DND-41 (cell line): ENCODE measurements at regions not wholly inside any gene's neighbourhood (a gene's known extent, or its start where the extent isn't known, plus 50 kb on each side); places are given as distances from the start of the nearest gene placed in this dataset.

Source experiments
- ATAC-seq: fragments of 200-7000 bp; cut with Tn5 transposase; 3 replicates; pipeline ENCODE4 v1.9.1; 2021; ENCODE audit warnings: low read depth; ENCODE audit not compliant: insufficient read depth
- DNase-seq: peaks from one replicate; pipeline ENCODE4 v3.0.0-alpha.2; 2020
- H2AFZ ChIP-seq: 2 replicates; pipeline ENCODE4 v1.6.0; 2012; ENCODE audit warnings: low read depth, low read length
- H3K27ac ChIP-seq: 2 replicates; pipeline ENCODE4 v1.5.1; 2012; ENCODE audit warnings: low read length, inconsistent platforms
- H3K27me3 ChIP-seq: fragments of 200-600 bp; sonication (generic); 2 replicates; pipeline ENCODE4 v1.6.0; 2012; ENCODE audit warnings: low read length, mild to moderate bottlenecking, inconsistent platforms; ENCODE audit not compliant: insufficient read depth, poor library complexity
- H3K36me3 ChIP-seq: 2 replicates; pipeline ENCODE4 v1.5.1; 2012; ENCODE audit warnings: low read length, inconsistent platforms; ENCODE audit not compliant: insufficient read depth
- H3K4me1 ChIP-seq: 2 replicates; pipeline ENCODE4 v1.5.1; 2012; ENCODE audit warnings: mild to moderate bottlenecking, low read length; ENCODE audit not compliant: insufficient read depth
- H3K4me2 ChIP-seq: 2 replicates; pipeline ENCODE4 v1.6.0; 2012; ENCODE audit warnings: mild to moderate bottlenecking, moderate library complexity, low read length, inconsistent platforms; ENCODE audit not compliant: insufficient read depth
- H3K4me3 ChIP-seq, 2 experiments: fragments of 200-600 bp in 1 of 2; shearing (Covaris generic) in 1 of 2; 2 replicates each; pipeline ENCODE4 v1.5.1; 2012 to 2016; ENCODE audit warnings: inconsistent platforms in 2 of 2, low read length in 2 of 2, mild to moderate bottlenecking in 2 of 2, low read depth in 1 of 2, moderate library complexity in 1 of 2
- H3K79me2 ChIP-seq: 2 replicates; pipeline ENCODE4 v1.6.0; 2012; ENCODE audit warnings: low read length, inconsistent platforms; ENCODE audit not compliant: insufficient read depth
- H3K9ac ChIP-seq: 2 replicates; pipeline ENCODE4 v1.6.0; 2012; ENCODE audit warnings: low read depth, mild to moderate bottlenecking, inconsistent platforms, low read length, moderate library complexity
- H3K9me3 ChIP-seq: 2 replicates; pipeline ENCODE4 v1.5.1; 2012; ENCODE audit warnings: low read length, moderate library complexity, mild to moderate bottlenecking, inconsistent platforms; ENCODE audit not compliant: insufficient read depth, severe bottlenecking
- H4K20me1 ChIP-seq: 2 replicates; pipeline ENCODE4 v1.6.0; 2012; ENCODE audit warnings: low read length; ENCODE audit not compliant: insufficient read depth
- EZH2 ChIP-seq: IDR thresholded peaks from 3 replicates; pipeline ENCODE4 v1.6.1; 2012; ENCODE audit warnings: borderline replicate concordance, low read depth, mild to moderate bottlenecking, moderate library complexity, low read length, inconsistent platforms; ENCODE audit not compliant: severe bottlenecking
- TF ChIP-seq, protein P1 (sequence below): IDR thresholded peaks from 2 replicates; pipeline ENCODE4 v1.5.1; 2012; ENCODE audit warnings: borderline replicate concordance, low read length, moderate library complexity, mild to moderate bottlenecking; ENCODE audit not compliant: poor library complexity, severe bottlenecking; ENCODE audit errors: extremely low read depth

DNA sequence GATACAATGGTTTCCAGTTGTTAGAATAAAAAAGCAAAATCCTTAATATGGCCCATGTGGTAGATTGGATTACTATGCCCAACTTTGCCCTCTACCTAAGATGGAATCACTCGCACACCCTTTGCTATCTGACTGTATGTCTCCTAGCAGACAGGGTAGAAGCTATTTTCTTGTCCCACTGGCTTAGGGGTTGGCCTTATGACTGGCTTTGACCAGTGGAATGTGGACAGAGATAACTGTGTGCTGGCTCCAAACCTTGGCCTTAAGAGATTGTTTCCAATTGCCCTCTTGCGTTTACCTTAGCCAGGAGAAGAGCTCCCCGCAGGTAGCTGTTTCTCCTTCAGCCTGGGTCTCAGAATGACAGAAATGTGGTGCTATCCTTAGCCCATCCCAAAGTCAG, 355.9 kb downstream of the BCOR start:
- Histone ChIP-seq H3K9ac (no peak overlapping the region), H3K4me1 (no peaks in the 10 kb centered on the region), H3K4me3 (no peak overlapping the region), H3K4me2 (no peak overlapping the region), H3K36me3 (no peaks in the 10 kb centered on the region), H3K27ac (no peak overlapping the region), H3K79me2 (no peaks in the 10 kb centered on the region), H2AFZ (no peak overlapping the region), H4K20me1 (no peaks in the 10 kb centered on the region), H3K9me3 (no peaks in the 10 kb centered on the region), H3K27me3 (no peaks in the 10 kb centered on the region)
- ATAC-seq (no peak), DNase-seq (no peak)
- TF ChIP-seq, protein P1, sequence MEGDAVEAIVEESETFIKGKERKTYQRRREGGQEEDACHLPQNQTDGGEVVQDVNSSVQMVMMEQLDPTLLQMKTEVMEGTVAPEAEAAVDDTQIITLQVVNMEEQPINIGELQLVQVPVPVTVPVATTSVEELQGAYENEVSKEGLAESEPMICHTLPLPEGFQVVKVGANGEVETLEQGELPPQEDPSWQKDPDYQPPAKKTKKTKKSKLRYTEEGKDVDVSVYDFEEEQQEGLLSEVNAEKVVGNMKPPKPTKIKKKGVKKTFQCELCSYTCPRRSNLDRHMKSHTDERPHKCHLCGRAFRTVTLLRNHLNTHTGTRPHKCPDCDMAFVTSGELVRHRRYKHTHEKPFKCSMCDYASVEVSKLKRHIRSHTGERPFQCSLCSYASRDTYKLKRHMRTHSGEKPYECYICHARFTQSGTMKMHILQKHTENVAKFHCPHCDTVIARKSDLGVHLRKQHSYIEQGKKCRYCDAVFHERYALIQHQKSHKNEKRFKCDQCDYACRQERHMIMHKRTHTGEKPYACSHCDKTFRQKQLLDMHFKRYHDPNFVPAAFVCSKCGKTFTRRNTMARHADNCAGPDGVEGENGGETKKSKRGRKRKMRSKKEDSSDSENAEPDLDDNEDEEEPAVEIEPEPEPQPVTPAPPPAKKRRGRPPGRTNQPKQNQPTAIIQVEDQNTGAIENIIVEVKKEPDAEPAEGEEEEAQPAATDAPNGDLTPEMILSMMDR, result no peak
- TF ChIP-seq EZH2, result no peak

DNA sequence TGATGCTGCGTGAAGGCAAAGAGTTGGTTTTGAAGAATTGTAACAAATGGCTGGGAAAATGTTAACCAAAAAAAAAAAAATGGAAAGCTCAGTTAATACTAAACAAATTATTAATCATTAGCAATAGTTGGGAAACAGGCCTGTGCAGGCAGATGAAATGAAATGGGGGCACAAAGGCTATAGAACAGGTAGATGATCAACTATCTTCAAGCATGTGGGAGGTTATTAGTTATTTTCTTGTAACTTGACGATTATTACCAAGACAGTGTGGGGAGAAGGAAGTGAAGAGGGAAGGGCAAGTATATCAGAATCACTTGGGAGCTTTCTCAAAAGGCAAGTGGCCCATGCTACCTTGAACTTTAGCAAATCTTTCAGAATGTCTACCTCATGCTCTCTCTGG, 351.9 kb downstream of the BCOR start:
- Histone ChIP-seq H3K27ac (no peak overlapping the region), H3K79me2 (no peaks in the 10 kb centered on the region), H3K9ac (no peak overlapping the region), H3K36me3 (no peaks in the 10 kb centered on the region), H3K4me3 (no peak overlapping the region), H2AFZ (no peak overlapping the region), H3K27me3 (no peaks in the 10 kb centered on the region), H3K4me1 (0 out of 2 replicates have a peak, but pooled peaks cover 3% of the 10 kb centered on the region), H3K4me2 (no peak overlapping the region), H4K20me1 (no peaks in the 10 kb centered on the region), H3K9me3 (no peaks in the 10 kb centered on the region)
- TF ChIP-seq, protein P1, result no peak
- TF ChIP-seq EZH2, result no peak
- no peak for ATAC-seq
- no peak for DNase-seq

DNA sequence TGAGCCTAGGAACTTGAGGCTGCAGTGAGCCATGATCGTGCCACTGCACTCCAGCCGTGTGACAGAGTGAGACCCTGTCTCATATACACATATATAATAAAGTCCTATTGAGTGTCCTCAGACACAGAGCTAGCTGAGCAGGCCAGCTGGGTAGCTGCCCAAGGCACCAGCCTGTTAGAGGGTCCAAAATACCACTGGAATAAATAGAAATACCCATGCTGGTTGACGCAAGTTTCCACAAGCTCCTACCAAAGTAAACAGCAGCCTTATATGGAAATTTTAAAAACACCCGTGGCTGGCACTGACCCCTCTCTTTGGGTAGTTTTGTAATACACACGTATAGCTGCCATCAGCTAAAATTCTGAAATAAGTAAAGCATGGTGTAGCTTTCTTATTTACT, 348.6 kb downstream of the BCOR start:
- Histone ChIP-seq H3K79me2 (no peaks in the 10 kb centered on the region), H3K9me3 (no peaks in the 10 kb centered on the region), H3K36me3 (no peaks in the 10 kb centered on the region), H4K20me1 (no peaks in the 10 kb centered on the region), H3K4me3 (no peak overlapping the region), H3K9ac (no peak overlapping the region), H3K27ac (no peak overlapping the region), H2AFZ (no peak overlapping the region), H3K4me2 (no peak overlapping the region), H3K27me3 (no peaks in the 10 kb centered on the region), H3K4me1 (0 out of 2 replicates have a peak, but pooled peaks cover 3% of the 10 kb centered on the region)
- TF ChIP-seq, protein P1, result no peak
- no peak for TF ChIP-seq EZH2
- DNase-seq (no peak), ATAC-seq (no peak)

DNA sequence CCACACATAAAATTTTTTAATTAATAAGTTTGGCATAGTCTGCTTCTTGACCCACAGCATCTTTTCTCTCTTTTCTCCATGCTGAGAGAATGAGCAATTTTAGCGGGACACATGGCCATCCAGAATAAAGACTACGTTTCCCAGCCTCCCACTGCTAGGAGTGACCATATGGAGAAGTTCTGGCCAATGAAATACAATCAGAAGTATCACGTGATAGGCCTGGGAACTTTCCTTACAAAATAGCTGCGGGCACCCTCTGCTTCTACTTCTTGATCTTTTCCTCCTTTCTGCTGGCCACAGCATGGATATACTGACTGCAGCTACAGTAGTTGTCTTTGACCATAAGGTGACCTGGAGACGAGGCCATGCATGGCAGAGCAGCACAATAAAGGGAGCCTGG, 348.0 kb downstream of the BCOR start:
- H3K27ac ChIP-seq, result no peak overlapping the region
- no peak for TF ChIP-seq EZH2
- TF ChIP-seq, protein P1, result no peak
- H3K27me3 ChIP-seq, result no peaks in the 10 kb centered on the region
- H3K4me3 ChIP-seq, result no peak overlapping the region
- no peak overlapping the region for H3K4me2 ChIP-seq
- no peak overlapping the region for H2AFZ ChIP-seq
- no peaks in the 10 kb centered on the region for H3K36me3 ChIP-seq
- DNase-seq (no peak), ATAC-seq (no peak)
- 0 out of 2 replicates have a peak, but pooled peaks cover 3% of the 10 kb centered on the region for H3K4me1 ChIP-seq
- no peaks in the 10 kb centered on the region for H4K20me1 ChIP-seq
- H3K9me3 ChIP-seq, result no peaks in the 10 kb centered on the region
- no peak overlapping the region for H3K9ac ChIP-seq
- no peaks in the 10 kb centered on the region for H3K79me2 ChIP-seq
